Endometrium (tissue), 2 donors: ENCODE measurements at regions not wholly inside any gene's neighbourhood (a gene's known extent, or its start where the extent isn't known, plus 50 kb on each side); places are given as distances from the start of the nearest gene placed in this dataset.
A peak's percentile ranks its signal among the peaks of the same experiment; 100 is the strongest.

Source experiments
- FAIRE-seq: peaks from 2 replicates; lab custom pipeline; 2012; peaks lifted over from hg19 to GRCh38; lab: Jason Lieb, UNC
- donor health status: control.
- donor health status: control.

DNA sequence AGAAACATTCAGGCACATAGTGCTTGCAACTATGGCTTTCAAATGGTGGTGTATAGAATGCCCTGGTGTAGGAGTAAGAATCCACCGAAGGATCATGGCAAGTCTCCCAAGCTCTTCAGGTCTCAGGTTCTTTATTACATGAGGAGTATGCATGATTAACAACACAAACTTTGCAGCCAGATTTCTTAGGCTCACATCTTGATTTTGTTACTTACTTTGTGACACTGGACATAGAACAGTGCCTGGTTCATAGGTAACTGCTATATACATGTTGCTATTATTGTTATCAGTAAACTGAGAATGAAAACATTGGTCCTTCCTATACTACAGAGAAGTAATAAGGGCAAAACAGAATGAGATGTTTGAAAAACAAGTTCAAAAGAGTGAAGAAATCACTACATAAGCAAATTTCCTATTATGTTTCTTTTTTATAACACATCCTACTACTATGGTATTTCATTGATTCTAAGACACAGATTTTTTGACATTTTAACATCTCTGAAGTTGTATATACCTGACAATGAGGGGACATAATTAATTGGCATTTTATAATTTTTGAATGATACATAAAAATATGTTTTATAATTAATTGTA lies 284.9 kb downstream of the C1D start:
- FAIRE-seq: peak; percentile 53

DNA sequence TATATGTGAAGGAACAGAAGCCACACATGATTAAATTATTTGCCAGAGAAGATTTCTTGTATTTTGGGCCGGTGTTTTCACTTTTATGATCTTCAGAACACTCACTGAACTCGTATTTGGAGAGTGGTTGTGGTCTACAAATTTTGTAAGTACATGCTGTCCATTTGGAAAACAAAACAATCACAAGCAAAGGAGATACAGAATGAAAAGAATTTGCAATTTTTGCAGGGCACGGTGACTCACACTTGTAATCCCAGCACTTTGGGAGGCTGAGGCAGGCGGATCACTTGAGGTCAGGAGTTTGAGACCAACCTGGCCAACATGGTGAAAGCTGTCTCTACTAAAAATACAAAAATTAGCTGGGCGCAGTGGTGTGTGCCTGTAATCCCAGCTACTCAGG lies 282.0 kb downstream of the C1D start:
- peak; percentile 70 for FAIRE-seq

DNA sequence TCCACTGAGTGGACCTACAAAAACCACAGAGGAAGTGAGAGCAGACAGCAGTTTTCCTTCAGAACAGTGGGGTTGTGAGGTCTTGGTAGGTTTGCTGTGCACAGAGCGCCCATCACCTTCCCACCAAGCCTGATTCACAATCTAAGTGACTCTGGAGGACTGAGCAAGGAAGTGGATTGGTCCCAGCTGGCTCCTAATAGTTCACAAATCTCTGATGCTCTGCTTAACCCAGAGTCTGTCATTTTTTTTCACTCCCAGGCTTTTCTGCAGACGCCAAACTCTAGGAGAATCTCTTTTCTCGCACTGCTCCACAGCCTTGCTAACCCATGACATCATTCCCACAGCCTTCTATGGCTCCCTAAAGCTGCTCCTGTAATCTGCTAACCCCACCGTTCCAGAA lies 280.4 kb downstream of the C1D start:
- no peak for FAIRE-seq

DNA sequence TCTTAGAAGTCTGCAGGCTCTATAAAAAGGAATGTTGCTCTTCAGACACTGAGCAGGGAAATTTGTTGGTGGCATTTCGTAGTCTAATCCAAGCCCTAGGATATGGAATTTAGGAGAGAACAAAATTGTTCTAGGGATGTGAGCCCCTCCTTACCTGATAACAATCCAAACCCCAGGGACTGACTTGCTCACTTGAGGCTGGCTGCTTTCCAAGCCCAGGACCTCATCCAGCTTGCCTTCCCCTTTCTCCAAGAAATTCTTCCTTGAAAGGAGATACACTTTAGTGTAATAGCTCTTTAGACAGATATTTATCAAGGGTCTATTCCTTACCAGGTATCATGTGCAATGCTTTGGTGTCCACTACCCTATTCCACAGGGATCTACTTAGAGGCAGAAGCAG lies 279.8 kb downstream of the C1D start:
- FAIRE-seq: no peak

DNA sequence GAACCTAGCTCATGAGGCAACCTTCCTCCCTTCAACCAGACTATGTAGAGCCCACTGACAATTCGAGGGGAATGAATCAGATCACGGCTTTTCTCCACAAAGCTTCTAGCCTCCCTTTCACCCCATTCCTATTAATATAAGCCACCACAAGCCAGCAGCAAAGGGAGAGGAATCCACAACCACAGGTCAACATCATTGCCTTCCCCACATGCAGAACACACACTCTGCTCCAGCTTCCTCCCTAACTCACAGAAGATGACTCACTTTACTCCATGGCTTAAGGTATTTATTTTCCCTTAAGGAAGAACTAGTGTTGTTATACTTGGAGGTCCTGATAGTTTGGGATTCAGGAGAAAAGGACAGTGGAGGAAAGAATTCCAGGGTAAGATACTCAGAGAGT lies 272.2 kb downstream of the C1D start:
- FAIRE-seq: no peak

DNA sequence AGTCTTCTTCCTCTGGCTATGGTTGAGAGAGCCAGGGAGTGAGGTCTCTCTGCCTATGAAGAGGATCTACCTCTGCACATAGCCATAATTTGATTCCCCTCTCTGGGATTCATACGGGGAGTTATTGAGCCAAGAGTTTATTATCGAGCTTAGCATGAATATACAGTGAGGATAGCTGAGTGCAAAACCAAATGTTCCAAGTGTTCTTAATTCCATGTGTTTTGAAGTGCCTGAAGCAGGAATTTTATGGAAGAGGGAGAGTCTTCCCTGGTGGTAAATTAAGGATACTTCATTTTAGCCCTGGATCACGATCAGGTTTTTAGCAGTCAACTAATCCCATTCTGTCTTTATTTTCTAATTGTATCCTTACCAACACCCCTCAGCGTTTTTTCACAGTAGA lies 270.6 kb downstream of the C1D start:
- FAIRE-seq: no peak

DNA sequence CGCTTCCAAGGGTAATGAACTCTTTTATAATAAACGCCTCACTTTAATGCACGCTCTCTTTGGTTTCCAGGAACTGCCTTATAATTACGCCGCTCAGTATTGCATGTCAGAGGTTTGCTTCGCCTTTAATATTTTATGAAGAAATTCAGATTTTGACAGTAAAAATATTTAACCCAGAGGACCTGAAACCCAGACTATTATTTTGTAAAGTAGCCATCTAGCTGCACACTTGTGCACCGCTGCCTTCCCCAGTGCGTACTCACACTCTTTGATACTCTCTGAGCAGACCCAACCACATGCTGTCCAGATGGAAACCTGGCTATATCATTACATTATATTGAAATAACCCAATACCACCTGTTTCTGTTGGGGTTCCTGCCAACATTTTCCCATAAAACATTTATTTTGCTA lies 270.1 kb downstream of the C1D start:
- no peak for FAIRE-seq

DNA sequence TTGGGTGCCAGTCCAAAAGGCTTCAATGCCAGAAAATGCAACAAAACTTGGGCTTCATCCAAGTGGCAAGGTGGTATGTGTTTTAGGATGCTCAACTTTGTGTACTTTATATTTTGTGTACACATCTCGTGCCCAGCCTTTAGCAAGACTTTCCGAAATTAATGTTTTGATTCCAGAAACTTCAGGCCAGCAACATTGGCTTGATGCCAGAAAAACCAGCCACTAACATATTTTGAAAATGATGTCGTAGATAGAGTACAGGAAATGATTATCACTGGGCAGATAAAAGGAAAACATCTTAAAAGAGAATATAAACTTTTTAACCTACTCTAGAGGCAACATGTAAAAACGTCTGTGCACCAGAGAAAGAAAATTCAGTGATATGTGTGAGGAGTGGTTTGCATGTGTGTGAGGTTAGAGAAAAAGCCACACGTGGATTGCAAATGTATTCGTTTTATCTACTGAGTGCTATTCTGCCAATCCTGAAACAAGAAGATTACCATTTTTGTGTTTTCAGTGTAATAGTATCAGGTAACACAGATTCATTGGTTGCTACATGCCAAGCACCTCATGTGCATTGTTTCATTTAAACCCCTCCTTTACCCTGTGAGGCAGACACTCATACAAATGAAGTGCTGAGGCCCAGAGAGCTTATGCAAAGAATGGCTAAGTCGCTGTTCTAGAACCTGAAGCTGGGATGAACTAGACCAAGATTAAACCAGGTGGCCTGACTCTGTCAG lies 264.8 kb downstream of the C1D start:
- peak; percentile 95 for FAIRE-seq

DNA sequence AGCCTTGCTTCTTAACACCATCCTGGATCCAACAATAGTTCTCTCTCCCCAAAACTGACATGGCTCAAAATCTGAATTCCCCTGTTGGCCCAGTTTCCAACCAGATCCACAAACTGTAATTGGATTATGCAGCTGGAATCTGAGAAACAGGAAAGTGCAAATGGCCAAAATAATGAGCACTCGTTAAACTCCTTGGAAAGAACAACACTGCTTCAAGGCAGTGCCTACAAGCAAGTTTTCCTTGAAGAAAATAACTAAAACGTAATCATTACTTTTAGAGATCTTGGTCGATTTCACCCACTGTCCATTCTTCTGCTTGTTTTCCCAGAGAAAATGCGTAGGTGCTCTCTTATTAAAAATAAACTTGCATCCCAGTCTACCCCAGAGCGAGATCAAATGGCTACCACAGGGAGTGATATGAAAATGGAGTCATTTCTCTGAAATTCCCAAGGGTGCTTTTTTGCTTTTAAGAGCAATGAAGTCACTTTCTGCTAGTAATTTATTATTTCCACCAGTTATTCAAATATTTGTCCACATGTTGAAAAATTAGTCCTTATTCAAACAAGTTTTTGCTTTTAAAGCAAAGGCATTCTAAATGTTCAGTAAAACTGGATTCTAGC lies 264.2 kb downstream of the C1D start:
- FAIRE-seq: peak; percentile 98

DNA sequence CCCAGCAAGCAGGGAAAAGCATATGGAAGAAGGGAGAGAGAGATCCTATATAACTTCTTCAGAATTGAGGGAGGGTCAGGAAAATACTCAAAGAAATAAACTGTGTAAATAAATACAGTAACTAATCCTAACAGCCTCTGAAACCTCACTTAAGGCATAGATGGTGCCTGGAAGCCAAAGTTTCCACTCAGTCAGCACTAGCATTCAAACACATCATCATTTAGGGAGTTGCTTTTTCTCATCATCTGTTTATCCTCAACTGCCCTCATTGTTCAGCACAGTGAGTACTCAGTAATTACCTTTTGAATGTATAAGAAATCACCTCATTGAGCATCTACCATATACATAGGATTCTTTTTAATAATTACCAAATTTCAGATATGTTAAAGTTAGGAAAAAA lies 262.9 kb downstream of the C1D start:
- FAIRE-seq: no peak

DNA sequence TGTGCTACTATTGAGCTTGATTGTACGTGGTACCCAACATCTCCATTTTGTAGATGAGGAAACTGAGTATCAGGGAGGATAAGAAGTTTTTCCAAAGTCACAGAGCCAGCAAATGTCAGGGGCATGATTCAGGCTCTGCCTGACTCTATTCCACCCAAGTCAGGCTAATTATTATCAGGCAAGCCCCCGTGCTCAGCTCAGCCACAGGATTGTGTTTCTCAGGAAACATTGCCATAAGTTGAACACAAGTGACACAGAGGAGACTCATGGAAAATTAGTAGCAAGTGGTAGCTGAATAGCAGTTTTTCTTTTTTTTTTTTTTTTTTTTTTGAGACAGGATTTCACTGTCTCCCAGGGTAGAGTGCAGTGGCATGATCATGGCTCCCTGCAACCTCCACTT lies 260.5 kb downstream of the C1D start:
- no peak for FAIRE-seq

DNA sequence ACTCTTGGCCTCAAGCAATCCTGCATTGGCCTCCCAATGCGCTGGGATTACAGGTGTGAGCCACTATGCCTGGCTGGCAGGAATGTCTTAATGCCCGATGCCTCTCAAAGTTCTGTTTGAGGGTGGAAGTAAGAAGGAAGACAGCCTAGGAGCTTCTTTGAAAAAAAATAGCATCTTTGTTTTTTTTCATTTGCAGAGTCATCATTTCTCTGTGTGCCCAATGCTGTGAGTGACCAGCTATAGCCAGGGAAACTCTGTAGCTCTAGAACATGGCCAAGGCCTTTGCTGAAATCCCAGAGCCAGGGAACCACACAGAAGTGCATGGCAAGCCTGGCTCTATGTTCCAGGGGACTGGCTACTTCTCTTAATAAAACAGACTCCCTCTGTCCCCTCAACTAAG lies 260.0 kb downstream of the C1D start:
- no peak for FAIRE-seq

DNA sequence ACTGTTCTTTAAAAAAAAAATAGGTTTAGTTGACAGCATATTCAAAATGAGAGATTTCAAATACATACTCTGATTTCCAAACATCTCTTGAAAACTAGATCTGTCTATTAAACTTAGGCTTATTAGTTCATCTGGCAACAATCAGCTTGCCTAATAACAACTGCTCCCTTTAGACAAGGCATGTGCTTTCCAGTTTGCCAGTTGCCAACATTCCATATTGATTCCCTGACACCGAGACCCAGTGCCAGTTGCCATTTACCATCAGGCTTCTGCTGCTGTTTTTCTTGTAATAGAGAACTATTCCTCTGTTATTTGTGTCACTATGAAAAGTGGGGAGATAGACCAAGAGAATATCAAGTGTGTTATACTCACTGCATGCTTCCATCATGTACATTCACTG lies 256.0 kb downstream of the C1D start:
- FAIRE-seq: no peak

DNA sequence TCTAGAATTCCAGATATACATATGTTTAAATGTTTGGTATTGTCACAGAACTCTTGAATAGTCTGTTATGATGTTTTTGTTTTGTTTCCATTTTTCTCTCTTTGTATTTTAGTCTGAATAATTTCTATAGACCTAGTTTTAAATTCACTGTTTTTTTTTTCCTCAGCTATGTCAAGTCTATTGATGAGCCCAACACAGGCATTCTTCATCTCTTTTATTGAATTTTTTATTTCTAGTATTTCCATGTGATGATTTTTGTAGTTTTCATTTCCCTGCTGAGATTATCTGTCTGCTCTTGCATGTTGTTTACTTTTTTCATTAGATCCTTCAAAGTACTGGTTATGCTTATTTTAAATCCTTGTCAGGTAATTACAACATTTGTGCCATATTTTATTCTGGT lies 254.7 kb downstream of the C1D start:
- no peak for FAIRE-seq

DNA sequence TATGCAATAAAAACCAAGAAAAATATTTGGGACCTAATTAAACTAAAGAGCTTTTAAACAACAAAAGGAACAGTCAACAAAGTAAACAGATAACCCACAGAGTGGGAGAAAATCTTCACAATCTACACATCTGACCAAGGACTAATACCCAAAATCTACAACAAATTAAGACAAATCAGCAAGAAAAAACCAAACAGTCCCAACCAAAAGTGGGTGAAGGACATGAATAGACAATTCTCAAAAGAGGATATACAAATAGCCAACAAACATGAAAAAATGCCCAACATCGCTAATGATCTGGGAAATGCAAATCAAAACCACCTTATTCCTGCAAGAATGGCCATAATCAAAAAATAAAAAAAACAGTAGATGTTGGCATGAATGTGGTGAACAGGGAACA lies 250.1 kb downstream of the C1D start:
- FAIRE-seq: no peak

DNA sequence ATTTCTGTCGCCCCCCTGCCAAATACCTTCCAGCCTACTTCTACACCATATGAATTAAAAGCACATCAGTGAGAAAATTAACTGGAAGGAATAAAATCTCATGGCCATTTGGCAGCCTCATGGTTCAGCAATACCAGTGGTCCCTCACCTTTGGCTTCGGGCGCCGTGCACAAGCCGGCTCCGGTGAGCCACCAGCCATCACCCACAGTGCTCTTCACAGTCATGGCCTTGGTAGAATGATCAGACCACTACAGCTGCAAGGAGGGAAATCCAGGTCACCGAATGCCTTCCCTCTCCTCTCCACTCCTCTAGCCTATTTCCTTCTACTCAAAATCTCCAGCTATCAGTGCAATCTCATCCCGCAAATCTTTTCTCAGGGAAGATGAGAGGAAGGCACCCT lies 239.1 kb downstream of the C1D start:
- no peak for FAIRE-seq

DNA sequence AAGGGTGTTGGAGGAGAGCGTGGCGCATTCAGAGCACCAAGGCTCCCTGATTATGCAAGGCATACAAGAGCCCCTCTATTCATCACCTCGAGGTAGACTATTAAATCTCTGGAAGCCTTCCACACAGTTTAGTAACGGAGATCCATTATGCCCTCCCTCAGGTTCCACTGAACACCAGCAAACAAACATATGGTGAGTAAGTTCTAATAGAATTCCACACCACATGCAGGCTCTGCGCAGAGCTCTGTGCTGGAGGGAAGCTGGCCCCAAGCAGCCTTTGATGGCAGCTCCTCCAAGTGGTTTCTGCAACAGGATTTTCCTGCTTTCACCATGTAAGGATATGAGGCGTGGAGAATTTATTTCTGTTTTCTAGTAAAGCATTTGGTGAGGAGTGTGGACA lies 238.6 kb downstream of the C1D start:
- FAIRE-seq: no peak

DNA sequence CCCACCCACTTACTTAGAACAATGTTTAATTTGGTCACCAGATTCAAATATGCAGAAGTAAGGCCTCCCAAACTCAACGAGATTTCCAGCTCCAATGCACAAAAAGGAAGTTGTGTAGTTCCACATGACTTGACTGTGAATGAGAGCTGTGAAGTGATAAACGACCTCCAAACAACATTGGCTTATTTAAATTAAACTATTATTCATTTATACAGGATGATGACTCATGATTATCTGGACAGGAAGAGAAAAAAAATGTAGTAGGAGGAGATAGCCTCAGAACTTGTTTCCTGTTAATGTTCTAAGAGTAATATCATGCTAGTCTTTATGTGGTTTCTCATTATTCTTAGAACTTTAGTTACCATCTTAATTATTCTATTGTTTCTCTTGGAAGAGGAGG lies 237.3 kb downstream of the C1D start:
- peak; percentile 41 for FAIRE-seq

DNA sequence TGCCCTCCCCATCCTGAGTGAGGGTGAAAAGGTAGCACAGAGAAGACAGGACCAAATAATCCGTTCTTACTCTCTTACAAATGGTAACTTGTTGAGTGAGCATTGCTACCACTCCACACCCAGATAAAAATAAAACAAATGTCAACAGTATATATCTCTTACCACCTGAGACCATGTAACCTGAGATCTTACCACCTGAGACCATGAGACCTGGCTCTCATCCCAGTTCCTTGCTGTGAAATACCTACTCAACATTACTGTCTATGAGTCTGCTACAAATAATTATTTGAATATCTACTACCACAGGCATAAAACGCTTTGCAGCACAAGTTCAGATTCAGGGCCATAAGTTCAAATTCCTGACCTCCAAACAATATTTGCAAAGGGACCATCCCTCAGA lies 234.7 kb downstream of the C1D start:
- FAIRE-seq: no peak

DNA sequence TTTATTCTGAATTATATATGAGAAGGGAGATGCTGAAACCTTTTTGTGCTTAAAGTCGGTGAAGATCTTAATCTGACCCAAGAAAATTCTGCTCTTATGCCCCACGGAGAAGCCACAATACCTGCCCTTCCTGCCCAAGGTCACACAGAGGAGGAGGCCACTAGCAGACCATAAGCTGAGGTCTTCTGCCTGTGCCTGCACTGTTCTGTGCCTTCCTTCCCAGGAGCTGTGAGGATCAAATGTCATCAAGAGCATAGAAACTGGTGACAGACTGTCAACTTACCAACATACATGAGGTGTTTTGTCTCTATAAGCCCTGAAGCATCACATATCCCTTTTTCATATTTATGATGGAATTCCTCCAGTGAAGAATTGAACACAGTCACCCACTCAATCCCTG lies 233.3 kb downstream of the C1D start:
- no peak for FAIRE-seq

DNA sequence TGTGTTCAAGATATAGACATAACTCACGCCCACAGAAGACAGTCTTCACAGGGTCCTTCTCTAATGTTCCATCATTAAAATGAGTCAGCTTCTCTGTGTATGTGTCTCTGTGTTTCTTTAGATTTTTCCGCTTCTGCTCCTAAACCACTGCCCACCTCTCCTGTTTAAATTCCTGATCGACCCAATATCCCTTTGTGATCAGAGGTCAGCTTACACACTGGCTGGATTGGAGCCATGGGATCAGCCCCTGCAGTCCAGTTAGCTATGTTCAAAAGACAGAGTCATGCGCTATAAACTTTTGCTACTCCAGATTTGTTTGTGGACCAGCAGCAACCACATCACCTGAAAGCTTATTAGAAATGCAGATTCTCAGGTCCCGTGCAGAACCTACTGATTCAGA lies 229.2 kb downstream of the C1D start:
- no peak for FAIRE-seq

DNA sequence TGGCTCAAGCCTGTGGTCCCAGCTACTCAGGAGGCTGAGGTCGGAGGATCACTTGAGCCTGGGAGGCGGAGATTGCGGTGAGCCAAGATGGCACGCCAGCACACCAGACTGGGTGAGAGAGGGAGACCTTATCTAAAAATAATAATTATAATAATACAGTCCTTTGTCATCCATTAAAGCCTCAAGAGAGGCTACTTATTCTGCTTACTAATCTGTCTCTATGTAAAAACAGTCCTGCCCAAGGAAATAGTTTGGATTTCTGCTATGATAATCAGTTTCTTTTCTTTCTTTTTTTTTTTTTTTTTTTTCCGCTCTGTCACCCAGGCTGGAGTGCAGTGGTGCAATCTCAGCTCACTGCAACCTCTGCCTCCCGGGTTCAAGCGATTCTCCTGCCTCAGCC lies 228.3 kb downstream of the C1D start:
- no peak for FAIRE-seq

DNA sequence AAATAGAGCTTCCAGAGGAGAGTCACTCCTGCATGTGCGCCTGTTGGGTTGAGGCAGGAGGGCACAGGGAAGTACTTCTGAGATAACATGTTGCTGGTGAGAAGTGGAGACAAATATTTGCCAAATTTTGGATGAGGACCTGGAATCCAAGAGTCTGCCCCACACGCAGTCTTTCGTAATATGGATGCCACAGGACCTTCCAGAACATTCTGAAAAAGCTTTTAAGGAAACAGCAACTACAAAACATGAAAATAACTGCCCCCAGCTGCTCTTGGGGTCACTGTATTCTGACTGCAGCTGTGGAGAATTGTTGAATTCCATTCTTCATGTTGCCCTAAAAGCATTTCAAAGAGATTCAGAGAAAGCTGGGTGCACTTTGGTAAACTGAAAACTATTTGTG lies 227.5 kb downstream of the C1D start:
- no peak for FAIRE-seq

DNA sequence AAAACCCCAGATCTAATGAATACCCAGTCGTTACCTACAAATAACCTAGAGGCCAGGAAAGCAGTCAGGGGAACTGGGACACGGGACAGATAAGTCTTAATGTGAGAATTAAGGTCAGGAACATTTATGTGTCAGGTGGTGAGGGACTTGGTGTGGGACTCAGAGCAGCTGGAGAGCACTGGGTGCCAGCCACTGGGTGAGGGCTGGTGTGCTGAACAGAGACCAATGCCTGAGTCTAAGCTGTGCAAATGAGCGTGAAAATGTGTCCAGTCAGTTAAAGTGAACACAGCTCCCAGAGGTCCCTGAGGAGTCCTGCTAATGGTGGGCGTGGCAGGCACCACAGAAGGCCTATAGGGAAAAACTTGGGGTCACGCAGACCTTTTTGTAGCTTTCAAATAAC lies 225.9 kb downstream of the C1D start:
- FAIRE-seq: no peak
